IMR-90 (cell line): ENCODE measurements at regions not wholly inside any gene's neighbourhood (a gene's known extent, or its start where the extent isn't known, plus 50 kb on each side); places are given as distances from the start of the nearest gene placed in this dataset.

Source experiments
- ATAC-seq: fragments of 200-7000 bp; cut with Tn5 transposase; 2 replicates; pipeline ENCODE4 v1.9.1; 2020; ENCODE audit warnings: low read depth, mild to moderate bottlenecking, moderate library complexity
- BruUV-seq: library from RNA; stranded (reverse); fragments of 400-500 nt; replicated peaks from 2 replicates; lab custom pipeline; 2021; lab: Mats Ljungman, UMichigan
- CTCF ChIA-PET: fragments of 300-600 bp; formaldehyde crosslinking; extraction: SDS; loops from one replicate; lab custom pipeline; 2021; ENCODE audit warnings: antibody characterized with exemption; lab: Yijun Ruan, JAX
- POLR2A ChIA-PET: fragments of 300-600 bp; sonication (Branson Sonifier 250); formaldehyde crosslinking; loops from one replicate; lab custom pipeline; 2022; ENCODE audit warnings: antibody characterized with exemption; ENCODE audit not compliant: unreplicated experiment; lab: Charles Lee
- DNase-seq: peaks from one replicate; pipeline ENCODE4 v3.0.0; 2013
- H2AFZ ChIP-seq: replicated peaks from 2 replicates; pipeline ENCODE3; 2013; ENCODE audit warnings: low read length, mild to moderate bottlenecking; ENCODE audit not compliant: poor library complexity
- H2AK5ac ChIP-seq: 2 replicates; pipeline ENCODE4 v1.6.1; 2013; ENCODE audit warnings: low read depth, low read length, inconsistent platforms
- H2AK9ac ChIP-seq: replicated peaks from 2 replicates; pipeline ENCODE3; 2013; ENCODE audit warnings: mild to moderate bottlenecking, low read depth, low read length, moderate library complexity; ENCODE audit not compliant: poor library complexity
- H2BK120ac ChIP-seq: 2 replicates; pipeline ENCODE4 v1.6.1; 2013; ENCODE audit warnings: low read depth, low read length, inconsistent platforms
- H2BK15ac ChIP-seq: 3 replicates; pipeline ENCODE4 v1.6.1; 2013; ENCODE audit warnings: low read depth, low read length, inconsistent platforms
- H2BK20ac ChIP-seq: 2 replicates; pipeline ENCODE4 v1.6.1; 2013; ENCODE audit warnings: low read depth, mild to moderate bottlenecking, inconsistent platforms, low read length, moderate library complexity
- H2BK5ac ChIP-seq: 2 replicates; pipeline ENCODE4 v1.6.1; 2013; ENCODE audit warnings: mild to moderate bottlenecking, low read depth, low read length, inconsistent platforms; ENCODE audit not compliant: poor library complexity, severe bottlenecking
- H3K14ac ChIP-seq: replicated peaks from 2 replicates; pipeline ENCODE4 v1.6.1; 2013; ENCODE audit warnings: low read depth, low read length, inconsistent platforms
- H3K18ac ChIP-seq: 2 replicates; pipeline ENCODE4 v1.6.1; 2013; ENCODE audit warnings: low read depth, low read length, control low read depth
- H3K23ac ChIP-seq: 2 replicates; pipeline ENCODE4 v1.6.1; 2013; ENCODE audit warnings: low read depth, low read length, inconsistent platforms
- H3K27ac ChIP-seq: 2 replicates; pipeline ENCODE4 v1.5.1; 2013; ENCODE audit warnings: mild to moderate bottlenecking, control low read depth, low read length; ENCODE audit not compliant: insufficient read depth
- H3K27me3 ChIP-seq: 2 replicates; pipeline ENCODE4 v1.6.1; 2013; ENCODE audit warnings: low read length; ENCODE audit not compliant: control insufficient read depth, insufficient read depth
- H3K36me3 ChIP-seq: 2 replicates; pipeline ENCODE4 v1.6.1; 2013; ENCODE audit warnings: low read length, mixed read lengths; ENCODE audit not compliant: control insufficient read depth, insufficient read depth
- H3K4ac ChIP-seq: 2 replicates; pipeline ENCODE4 v1.6.1; 2013; ENCODE audit warnings: low read depth, low read length, inconsistent platforms
- H3K4me1 ChIP-seq: 2 replicates; pipeline ENCODE4 v1.6.1; 2013; ENCODE audit warnings: low read length, mixed read lengths; ENCODE audit not compliant: control insufficient read depth, insufficient read depth
- H3K4me2 ChIP-seq: 2 replicates; pipeline ENCODE4 v1.6.1; 2013; ENCODE audit warnings: low read depth, mild to moderate bottlenecking, control low read depth, low read length, moderate library complexity
- H3K4me3 ChIP-seq: 2 replicates; pipeline ENCODE4 v1.5.1; 2013; ENCODE audit warnings: low read depth, mild to moderate bottlenecking, control low read depth, low read length, moderate library complexity; ENCODE audit not compliant: insufficient read depth
- H3K56ac ChIP-seq: 2 replicates; pipeline ENCODE4 v1.6.1; 2013; ENCODE audit warnings: low read length, inconsistent platforms; ENCODE audit not compliant: insufficient read depth; ENCODE audit errors: extremely low read depth
- H3K79me1 ChIP-seq, 2 experiments: 2 replicates each; pipeline ENCODE4 v1.6.1; 2013; ENCODE audit warnings: low read length in 2 of 2, inconsistent platforms in 1 of 2, low read depth in 1 of 2
- H3K9ac ChIP-seq: 2 replicates; pipeline ENCODE4 v1.6.1; 2013; ENCODE audit warnings: low read depth, low read length, control low read depth
- H3K9me1 ChIP-seq: 2 replicates; pipeline ENCODE4 v1.6.1; 2013; ENCODE audit warnings: low read length, inconsistent platforms; ENCODE audit not compliant: insufficient read depth
- H3K9me3 ChIP-seq: 2 replicates; pipeline ENCODE4 v1.6.1; 2013; ENCODE audit warnings: low read length; ENCODE audit not compliant: control insufficient read depth, insufficient read depth
- H4K20me1 ChIP-seq: 2 replicates; pipeline ENCODE4 v1.6.1; 2013; ENCODE audit warnings: low read length, inconsistent platforms; ENCODE audit not compliant: insufficient read depth
- H4K5ac ChIP-seq: 2 replicates; pipeline ENCODE4 v1.6.1; 2013; ENCODE audit warnings: mild to moderate bottlenecking, low read depth, low read length, control low read depth
- H4K8ac ChIP-seq, 2 experiments: 2 replicates each; pipeline ENCODE4 v1.6.1; 2013; ENCODE audit warnings: low read depth in 2 of 2, low read length in 2 of 2, control low read depth in 1 of 2, inconsistent platforms in 1 of 2
- H4K91ac ChIP-seq: 2 replicates; pipeline ENCODE4 v1.6.1; 2013; ENCODE audit warnings: low read depth, low read length, inconsistent platforms; ENCODE audit not compliant: insufficient read depth
- BHLHE40 ChIP-seq: fragments of 150-350 bp; IDR thresholded peaks from 2 replicates; pipeline ENCODE4 v1.6.1; 2016; ENCODE audit warnings: mild to moderate bottlenecking, low read depth, low read length
- CEBPB ChIP-seq: IDR thresholded peaks from 2 replicates; pipeline ENCODE4 v1.6.1; 2012; ENCODE audit warnings: low read depth, low read length, improper control_type of control experiment
- CHD1 ChIP-seq: IDR thresholded peaks from 2 replicates; pipeline ENCODE4 v1.6.1; 2012; ENCODE audit warnings: low read depth, low read length, improper control_type of control experiment
- CTCF ChIP-seq: conservative IDR thresholded peaks from 2 replicates; pipeline ENCODE4 v1.5.1; 2012; ENCODE audit warnings: mild to moderate bottlenecking, low read depth, low read length, improper control_type of control experiment
- ELK1 ChIP-seq: fragments of 150-350 bp; IDR thresholded peaks from 2 replicates; pipeline ENCODE4 v1.6.1; 2016; ENCODE audit warnings: low read depth, mild to moderate bottlenecking, low read length, moderate library complexity, borderline replicate concordance
- FOS ChIP-seq: fragments of 150-350 bp; IDR thresholded peaks from 2 replicates; pipeline ENCODE4 v1.6.1; 2016; ENCODE audit warnings: low read depth, low read length
- MAFK ChIP-seq: IDR thresholded peaks from 2 replicates; pipeline ENCODE4 v1.6.1; 2012; ENCODE audit warnings: low read depth, low read length, improper control_type of control experiment
- MAZ ChIP-seq: IDR thresholded peaks from 2 replicates; pipeline ENCODE4 v1.6.1; 2012; ENCODE audit warnings: low read depth, mild to moderate bottlenecking, low read length, improper control_type of control experiment, moderate library complexity, borderline replicate concordance
- MXI1 ChIP-seq: IDR thresholded peaks from 2 replicates; pipeline ENCODE4 v1.6.1; 2012; ENCODE audit warnings: low read depth, mild to moderate bottlenecking, low read length, moderate library complexity, borderline replicate concordance
- NFE2L2 ChIP-seq: fragments of 150-350 bp; IDR thresholded peaks from 2 replicates; pipeline ENCODE4 v1.6.1; 2016; ENCODE audit warnings: low read depth, mild to moderate bottlenecking, low read length
- POLR2A ChIP-seq: IDR thresholded peaks from 2 replicates; pipeline ENCODE4 v1.6.1; 2012; ENCODE audit warnings: mild to moderate bottlenecking, low read depth, low read length
- RAD21 ChIP-seq: IDR thresholded peaks from 2 replicates; pipeline ENCODE4 v1.6.1; 2012; ENCODE audit warnings: low read length, improper control_type of control experiment
- RCOR1 ChIP-seq: IDR thresholded peaks from 2 replicates; pipeline ENCODE4 v1.6.1; 2012; ENCODE audit warnings: mild to moderate bottlenecking, low read length, improper control_type of control experiment; ENCODE audit not compliant: insufficient replicate concordance
- RFX5 ChIP-seq: IDR thresholded peaks from 2 replicates; pipeline ENCODE4 v1.8.0; 2012; ENCODE audit warnings: low read depth, mild to moderate bottlenecking, low read length, moderate library complexity
- SMC3 ChIP-seq: fragments of 150-350 bp; IDR thresholded peaks from 2 replicates; pipeline ENCODE4 v1.6.1; 2016; ENCODE audit warnings: low read depth, mild to moderate bottlenecking, antibody characterized with exemption, low read length, moderate library complexity
- USF2 ChIP-seq: fragments of 150-350 bp; IDR thresholded peaks from 2 replicates; pipeline ENCODE4 v1.6.1; 2017; ENCODE audit warnings: mild to moderate bottlenecking, antibody characterized with exemption, low read length, low read depth
- dilution Hi-C: fragments of 300-500 bp; cut with HindIII; formaldehyde crosslinking; loops from one replicate; pipeline ENCODE4 v1.14.3; 2018; ENCODE audit warnings: low sequenced_read_pairs; ENCODE audit not compliant: unreplicated experiment
- in situ Hi-C: fragments of 300-500 bp; cut with MboI; formaldehyde crosslinking; loops from 3 replicates; pipeline ENCODE4 v1.14.3; 2019; ENCODE audit warnings: low sequenced_read_pairs, inconsistent platforms, mixed read lengths
- intact Hi-C: fragments of 100-400 bp; cut with micrococcal nuclease; formaldehyde crosslinking; loops from 2 replicates; pipeline ENCODE4 v1.10.0; 2022

- no peaks in the 10 kb centered on the region for H3K9me1 ChIP-seq
- CTCF ChIA-PET, result no interaction called here
These were observed 416.2 kb downstream of the IRS1 start for GRCh38 chr2:226383461-226383860.

More at GRCh38 chr2:226383461-226383860, 416.2 kb downstream of the IRS1 start:
- H3K23ac ChIP-seq, result no peak overlapping the region
- TF ChIP-seq CHD1 (no peak), RFX5 (no peak), CEBPB (no peak), MXI1 (no peak), POLR2A (no peak), USF2 (no peak), NFE2L2 (no peak), ELK1 (no peak), MAFK (no peak), SMC3 (no peak), MAZ (no peak), FOS (no peak), BHLHE40 (no peak), CTCF (no peak), RCOR1 (no peak), RAD21 (no peak)
- DNase-seq (no peak), ATAC-seq (no peak)
- H2BK20ac ChIP-seq, result no peak overlapping the region
- H3K4me2 ChIP-seq, result no peak overlapping the region
- H3K27me3 ChIP-seq, result no peaks in the 10 kb centered on the region
- H2AFZ ChIP-seq, result no peak overlapping the region
- no peaks in the 10 kb centered on the region for H4K20me1 ChIP-seq
- no peaks in the 10 kb centered on the region for H3K4me1 ChIP-seq
- H2BK5ac ChIP-seq, result no peak overlapping the region
- intact Hi-C loops (no loop called here), in situ Hi-C loops (no loop called here), dilution Hi-C loops (no loop called here)
- H2AK9ac ChIP-seq, result no peak overlapping the region
- H3K56ac ChIP-seq, result no peak overlapping the region
- no peak overlapping the region for H3K14ac ChIP-seq
- H2BK120ac ChIP-seq, result no peak overlapping the region
- H4K91ac ChIP-seq, result no peak overlapping the region
- no peak overlapping the region for H2BK15ac ChIP-seq
- H3K79me1 ChIP-seq, result no peaks in the 10 kb centered on the region
- no peak overlapping the region for H3K9ac ChIP-seq
- H2AK5ac ChIP-seq, result no peak overlapping the region
- no peak overlapping the region for H3K4me3 ChIP-seq
- POLR2A ChIA-PET, result no interaction called here
- no peak overlapping the region for H3K18ac ChIP-seq
- BruUV-seq, result no TSS peak
- no peak overlapping the region for H3K27ac ChIP-seq
- H3K9me3 ChIP-seq, result no peaks in the 10 kb centered on the region
- H4K5ac ChIP-seq, result no peak overlapping the region
- H4K8ac ChIP-seq, result no peak overlapping the region
- no peak overlapping the region for H3K4ac ChIP-seq
- no peaks in the 10 kb centered on the region for H3K36me3 ChIP-seq
